Central memory CD8-positive, alpha-beta T cell (primary cell): ENCODE measurements at regions not wholly inside any gene's neighbourhood (a gene's known extent, or its start where the extent isn't known, plus 50 kb on each side); places are given as distances from the start of the nearest gene placed in this dataset.
"Not testable (repeated sequence)": the region's sequence is repeated elsewhere in the genome, so short reads cannot be mapped to it uniquely, and the experiment has no call there.

ENCODE experiments used
- ATAC-seq: fragments of 150-1000 bp; cut with Tn5 transposase; replicated peaks from 2 replicates; pipeline ENCODE4 v1.10.0; 2022; ENCODE audit warnings: mild to moderate bottlenecking, moderate FRiP score, moderate number of reproducible peaks; ENCODE audit not compliant: poor library complexity, severe bottlenecking; ENCODE audit errors: extremely low read depth
- DNase-seq, 2 donors: peaks; one replicate each; pipeline ENCODE4 v3.0.0; 2021; ENCODE audit warnings: low spot score in 2 of 2
- H3K27ac Mint-ChIP-seq: one replicate; pipeline ENCODE4 v1.8.0; 2022; ENCODE audit warnings: low read depth, mild to moderate bottlenecking, moderate library complexity, mixed read lengths
- H3K27me3 Mint-ChIP-seq: one replicate; pipeline ENCODE4 v1.8.0; 2022; ENCODE audit warnings: mixed read lengths
- H3K36me3 Mint-ChIP-seq: one replicate; pipeline ENCODE4 v1.8.0; 2022; ENCODE audit warnings: mild to moderate bottlenecking, moderate library complexity, mixed read lengths; ENCODE audit not compliant: insufficient read depth
- H3K4me1 Mint-ChIP-seq: one replicate; pipeline ENCODE4 v1.8.0; 2022; ENCODE audit warnings: mixed read lengths
- H3K4me3 Mint-ChIP-seq: one replicate; pipeline ENCODE4 v1.8.0; 2022; ENCODE audit warnings: mild to moderate bottlenecking, moderate library complexity, mixed read lengths
- H3K9me3 Mint-ChIP-seq: one replicate; pipeline ENCODE4 v1.8.0; 2022; ENCODE audit warnings: mixed read lengths

- ATAC-seq, H3K27me3 Mint-ChIP-seq, H3K27ac Mint-ChIP-seq, H3K4me3 Mint-ChIP-seq, H3K9me3 Mint-ChIP-seq, H3K36me3 Mint-ChIP-seq, DNase-seq, H3K4me1 Mint-ChIP-seq: not testable (repeated sequence)
Observed at GRCh38 chr4:10388146-10388545, 69.1 kb downstream of the ZNF518B start.

GRCh38 chr4:10385994-10386394 is 71.2 kb downstream of the ZNF518B start:
- Mint-ChIP-seq H3K36me3 (no peaks in the 10 kb centered on the region), H3K9me3 (no peaks in the 10 kb centered on the region), H3K4me3 (no peak overlapping the region)

GRCh38 chr4:10384974-10385373 is 72.3 kb downstream of the ZNF518B start:
- peaks cover 15% of the 10 kb centered on the region for H3K27me3 Mint-ChIP-seq
- no peak overlapping the region for H3K4me3 Mint-ChIP-seq
- H3K36me3 Mint-ChIP-seq: no peaks in the 10 kb centered on the region
- DNase-seq (no peak), ATAC-seq (no peak)
- no peak overlapping the region for H3K27ac Mint-ChIP-seq
- H3K9me3 Mint-ChIP-seq: no peaks in the 10 kb centered on the region
- no peaks in the 10 kb centered on the region for H3K4me1 Mint-ChIP-seq

More at GRCh38 chr4:10385994-10386394, 71.2 kb downstream of the ZNF518B start:
- H3K4me1 Mint-ChIP-seq: no peaks in the 10 kb centered on the region
- no peak overlapping the region for H3K27ac Mint-ChIP-seq
- ATAC-seq: no peak
- DNase-seq: no peak
- peaks cover 15% of the 10 kb centered on the region for H3K27me3 Mint-ChIP-seq

- H3K27ac Mint-ChIP-seq: no peak overlapping the region
- H3K4me3 Mint-ChIP-seq: no peak overlapping the region
- ATAC-seq: no peak
- H3K9me3 Mint-ChIP-seq: no peaks in the 10 kb centered on the region
- H3K36me3 Mint-ChIP-seq: no peaks in the 10 kb centered on the region
- no peak for DNase-seq
- no peaks in the 10 kb centered on the region for H3K4me1 Mint-ChIP-seq
- H3K27me3 Mint-ChIP-seq: peaks cover 15% of the 10 kb centered on the region
Observed at GRCh38 chr4:10383417-10383816, 73.8 kb downstream of the ZNF518B start.

GRCh38 chr4:10382171-10382570 is 75.1 kb downstream of the ZNF518B start:
- ATAC-seq, H3K36me3 Mint-ChIP-seq, H3K9me3 Mint-ChIP-seq, DNase-seq, H3K4me3 Mint-ChIP-seq, H3K4me1 Mint-ChIP-seq, H3K27ac Mint-ChIP-seq: not testable (repeated sequence)
- peaks cover 15% of the 10 kb centered on the region for H3K27me3 Mint-ChIP-seq

GRCh38 chr4:10381146-10381545 is 76.1 kb downstream of the ZNF518B start:
- Mint-ChIP-seq H3K27ac (no peak overlapping the region), H3K27me3 (peaks cover 15% of the 10 kb centered on the region), H3K9me3 (no peaks in the 10 kb centered on the region), H3K36me3 (no peaks in the 10 kb centered on the region), H3K4me1 (no peaks in the 10 kb centered on the region), H3K4me3 (no peak overlapping the region)
- ATAC-seq (no peak), DNase-seq (no peak)

GRCh38 chr4:10380735-10381134 is 76.5 kb downstream of the ZNF518B start:
- no peak for DNase-seq
- H3K4me1 Mint-ChIP-seq: no peaks in the 10 kb centered on the region
- H3K4me3 Mint-ChIP-seq: no peak overlapping the region

GRCh38 chr4:10371869-10372471 is 85.3 kb downstream of the ZNF518B start:
- no peaks in the 10 kb centered on the region for H3K36me3 Mint-ChIP-seq
- no peak for ATAC-seq
- no peak for DNase-seq
- no peaks in the 10 kb centered on the region for H3K9me3 Mint-ChIP-seq
- no peak overlapping the region for H3K27ac Mint-ChIP-seq
- H3K27me3 Mint-ChIP-seq: peaks cover 8% of the 10 kb centered on the region
- no peak overlapping the region for H3K4me3 Mint-ChIP-seq
- no peaks in the 10 kb centered on the region for H3K4me1 Mint-ChIP-seq

More at GRCh38 chr4:10380735-10381134, 76.5 kb downstream of the ZNF518B start:
- Mint-ChIP-seq H3K9me3 (no peaks in the 10 kb centered on the region), H3K36me3 (no peaks in the 10 kb centered on the region), H3K27ac (no peak overlapping the region), H3K27me3 (peaks cover 15% of the 10 kb centered on the region)
- ATAC-seq: no peak

GRCh38 chr4:10371121-10371520 is 86.1 kb downstream of the ZNF518B start:
- Mint-ChIP-seq H3K27ac (no peak overlapping the region), H3K36me3 (no peaks in the 10 kb centered on the region), H3K4me1 (no peaks in the 10 kb centered on the region), H3K27me3 (peaks cover 15% of the 10 kb centered on the region), H3K9me3 (no peaks in the 10 kb centered on the region), H3K4me3 (no peak overlapping the region)
- DNase-seq: no peak
- no peak for ATAC-seq

- H3K4me3 Mint-ChIP-seq: no peak overlapping the region
- H3K4me1 Mint-ChIP-seq: no peaks in the 10 kb centered on the region
- ATAC-seq (no peak), DNase-seq (no peak)
- peaks cover 1% of the 10 kb centered on the region for H3K36me3 Mint-ChIP-seq
- no peak overlapping the region for H3K27ac Mint-ChIP-seq
- H3K9me3 Mint-ChIP-seq: no peaks in the 10 kb centered on the region
- H3K27me3 Mint-ChIP-seq: peaks cover 15% of the 10 kb centered on the region
Observed at GRCh38 chr4:10369517-10369916, 87.7 kb downstream of the ZNF518B start.

GRCh38 chr4:10366628-10367027 is 90.6 kb downstream of the ZNF518B start:
- ATAC-seq: no peak
- Mint-ChIP-seq H3K9me3 (no peaks in the 10 kb centered on the region), H3K4me3 (no peak overlapping the region), H3K4me1 (no peaks in the 10 kb centered on the region), H3K27ac (no peak overlapping the region), H3K27me3 (peaks cover 36% of the 10 kb centered on the region), H3K36me3 (peaks cover 1% of the 10 kb centered on the region)
- DNase-seq: no peak

GRCh38 chr4:10364194-10364593 is 93.0 kb downstream of the ZNF518B start:
- Mint-ChIP-seq H3K4me1 (no peaks in the 10 kb centered on the region), H3K27ac (no peak overlapping the region), H3K27me3 (peaks cover 59% of the 10 kb centered on the region), H3K36me3 (peaks cover 1% of the 10 kb centered on the region), H3K4me3 (no peak overlapping the region), H3K9me3 (no peaks in the 10 kb centered on the region)
- no peak for DNase-seq
- no peak for ATAC-seq

- peaks cover 64% of the 10 kb centered on the region for H3K27me3 Mint-ChIP-seq
- no peaks in the 10 kb centered on the region for H3K36me3 Mint-ChIP-seq
- no peak overlapping the region for H3K27ac Mint-ChIP-seq
- no peaks in the 10 kb centered on the region for H3K9me3 Mint-ChIP-seq
- no peaks in the 10 kb centered on the region for H3K4me1 Mint-ChIP-seq
- no peak overlapping the region for H3K4me3 Mint-ChIP-seq
- DNase-seq (no peak), ATAC-seq (no peak)
Observed at GRCh38 chr4:10354746-10355145, 102.5 kb downstream of the ZNF518B start.
